ENCODE measurements at regions not wholly inside any gene's neighbourhood (a gene's known extent, or its start where the extent isn't known, plus 50 kb on each side); places are given as distances from the start of the nearest gene placed in this dataset.
"Not testable (repeated sequence)": the region's sequence is repeated elsewhere in the genome, so short reads cannot be mapped to it uniquely, and the experiment has no call there.

GRCh38 chrX:96538104-96538725 lies 146.4 kb upstream of the DIAPH2 start:
- H3K27me3 ChIP-seq (ENCODE audit: control insufficient read depth, insufficient read depth, low read length, poor library complexity, severe bottlenecking) = no peaks in the 10 kb centered on the region
- H3K27ac ChIP-seq (ENCODE audit: low read depth, low read length) = no peak overlapping the region
- no peak overlapping the region for H3K4me3 Mint-ChIP-seq
- WGBS, 2 experiments (ENCODE audit: insufficient coverage in 1 of 2, insufficient read length in 1 of 2) = 86% methylated on average over 12 of the region's 12 CpGs; no CpG with 5 or more reads in 1 of the 2 experiments
- H3K36me3 Mint-ChIP-seq (ENCODE audit: low read depth) = peaks cover 2% of the 10 kb centered on the region
- no peaks in the 10 kb centered on the region for H3K27me3 Mint-ChIP-seq (ENCODE audit: insufficient read depth)
- no peaks in the 10 kb centered on the region for H3K36me3 ChIP-seq (ENCODE audit: control insufficient read depth, insufficient read depth, low read length)
- H3K4me1 Mint-ChIP-seq = peaks cover 40% of the 10 kb centered on the region
- peak; percentile 51 for DNase-seq
- no peak for TF ChIP-seq CTCF (conservative IDR thresholded peaks at IDR 0.05)
- H3K9me3 ChIP-seq (ENCODE audit: control insufficient read depth, low read length) = no peaks in the 10 kb centered on the region
- H3K27ac Mint-ChIP-seq = no peak overlapping the region
- no peak overlapping the region for H3K9ac ChIP-seq (ENCODE audit: extremely low read depth, low read length, poor library complexity, severe bottlenecking)
- H3K9me3 Mint-ChIP-seq = no peaks in the 10 kb centered on the region
- H3K4me3 ChIP-seq (ENCODE audit: low read length) = no peak overlapping the region
- no peaks in the 10 kb centered on the region for H3K4me1 ChIP-seq (ENCODE audit: control insufficient read depth, insufficient read depth, low read length)

- Mint-ChIP-seq H3K9me3 (no peaks in the 10 kb centered on the region), H3K27me3 (ENCODE audit: insufficient read depth) (no peaks in the 10 kb centered on the region), H3K27ac (no peak overlapping the region), H3K36me3 (ENCODE audit: low read depth) (no peaks in the 10 kb centered on the region), H3K4me1 (peaks cover 47% of the 10 kb centered on the region), H3K4me3 (no peak overlapping the region)
- Histone ChIP-seq H3K9me3 (ENCODE audit: control insufficient read depth, low read length) (no peaks in the 10 kb centered on the region), H3K9ac (ENCODE audit: extremely low read depth, low read length, poor library complexity, severe bottlenecking) (no peak overlapping the region), H3K4me3 (ENCODE audit: low read length) (no peak overlapping the region), H3K36me3 (ENCODE audit: control insufficient read depth, insufficient read depth, low read length) (no peaks in the 10 kb centered on the region), H3K27ac (ENCODE audit: low read depth, low read length) (no peak overlapping the region), H3K27me3 (ENCODE audit: control insufficient read depth, insufficient read depth, low read length, poor library complexity, severe bottlenecking) (no peaks in the 10 kb centered on the region), H3K4me1 (ENCODE audit: control insufficient read depth, insufficient read depth, low read length) (no peaks in the 10 kb centered on the region)
- 88% methylated on average over 1 of the region's 2 CpGs; no CpG with 5 or more reads in 1 of the 2 experiments for WGBS, 2 experiments (ENCODE audit: insufficient coverage in 1 of 2, insufficient read length in 1 of 2)
- no peak for TF ChIP-seq CTCF (conservative IDR thresholded peaks at IDR 0.05)
- DNase-seq = no peak
Observed at GRCh38 chrX:96540111-96540631, 144.5 kb upstream of the DIAPH2 start.

DNA sequence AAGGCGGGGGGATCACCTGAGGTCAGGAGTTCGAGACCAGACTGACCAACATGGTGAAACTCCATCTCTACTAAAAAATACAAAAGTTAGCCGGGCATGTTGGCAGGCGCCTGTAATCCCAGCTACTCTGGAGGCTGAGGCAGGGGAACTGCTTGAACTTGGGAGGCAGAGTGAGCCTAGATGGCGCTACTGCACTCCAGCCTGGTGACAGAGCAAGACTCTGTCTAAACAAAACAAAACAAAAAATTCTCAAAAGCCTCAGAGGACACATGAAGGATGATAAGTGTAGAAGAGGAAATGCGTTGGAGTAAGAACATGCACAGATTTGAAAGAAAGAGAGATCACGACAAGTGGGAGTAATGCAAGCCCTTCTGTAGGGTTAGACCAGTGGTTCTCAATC lies 138.4 kb upstream of the DIAPH2 start:
- not testable (repeated sequence) for H3K4me3 Mint-ChIP-seq; H3K36me3 Mint-ChIP-seq (ENCODE audit: low read depth); H3K27ac ChIP-seq (ENCODE audit: low read depth, low read length); H3K9me3 Mint-ChIP-seq; H3K27me3 Mint-ChIP-seq (ENCODE audit: insufficient read depth); H3K9me3 ChIP-seq (ENCODE audit: control insufficient read depth, low read length); H3K36me3 ChIP-seq (ENCODE audit: control insufficient read depth, insufficient read depth, low read length); H3K4me3 ChIP-seq (ENCODE audit: low read length); H3K4me1 ChIP-seq (ENCODE audit: control insufficient read depth, insufficient read depth, low read length); H3K27me3 ChIP-seq (ENCODE audit: control insufficient read depth, insufficient read depth, low read length, poor library complexity, severe bottlenecking); H3K9ac ChIP-seq (ENCODE audit: extremely low read depth, low read length, poor library complexity, severe bottlenecking); H3K27ac Mint-ChIP-seq
- peak; percentile 84 for DNase-seq
- 81 to 100% methylated on average over 1 to 6 of the region's 7 CpGs for WGBS, 2 experiments (ENCODE audit: insufficient coverage in 1 of 2, insufficient read length in 1 of 2)
- TF ChIP-seq CTCF (conservative IDR thresholded peaks at IDR 0.05) = peak; percentile 82
- peaks cover 37% of the 10 kb centered on the region for H3K4me1 Mint-ChIP-seq

All from endodermal cell (in vitro differentiated cells).